ENCODE measurements at regions not wholly inside any gene's neighbourhood (a gene's known extent, or its start where the extent isn't known, plus 50 kb on each side); places are given as distances from the start of the nearest gene placed in this dataset.
A peak's percentile ranks its signal among the peaks of the same experiment; 100 is the strongest.

DNA sequence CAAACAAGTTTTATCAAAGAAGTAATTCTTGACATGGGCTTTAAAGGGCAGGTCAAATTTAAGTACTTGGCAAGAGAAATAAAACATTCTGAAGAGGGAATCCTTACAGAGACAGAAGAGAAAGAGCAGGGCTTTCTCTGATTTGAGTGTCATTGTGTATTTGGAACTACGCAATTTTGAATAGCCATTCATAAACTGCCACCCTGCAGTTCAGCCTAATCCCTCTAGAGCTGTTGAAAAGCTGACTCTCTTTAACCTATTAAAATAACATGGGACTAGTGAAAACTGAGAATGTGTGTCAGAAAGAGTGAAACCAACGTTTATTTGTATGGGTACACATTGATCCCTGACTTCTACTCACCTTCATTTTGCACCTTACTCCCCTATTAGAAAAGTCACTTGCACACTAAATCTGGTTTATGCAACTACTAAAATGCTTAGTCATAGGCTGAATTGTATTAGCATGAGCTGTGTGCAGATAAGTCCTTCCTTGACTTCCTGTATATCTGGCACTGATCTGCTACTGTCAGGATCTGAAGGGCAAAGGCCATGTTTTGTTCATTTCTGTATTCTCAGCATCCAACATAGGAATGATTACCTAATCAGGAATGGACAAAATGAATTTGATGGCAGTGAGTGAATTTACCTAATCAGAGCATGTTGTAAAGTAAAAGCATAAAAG, 458.9 kb downstream of the NOVA1 start:
- Histone ChIP-seq H3K9ac (no peak overlapping the region), H3K36me3 (replicated peaks in 1 of 2; ENCODE audit: control insufficient read depth in 1 of 2, insufficient read depth in 2 of 2, low read length in 1 of 2) (no peaks in the 10 kb centered on the region), H3K9me2 (no peaks in the 10 kb centered on the region), H3K4me3 (ENCODE audit: low read depth in 2 of 2, low read length in 1 of 2) (no peak overlapping the region), H3K79me2 (ENCODE audit: insufficient read depth) (no peaks in the 10 kb centered on the region), H3K4me1 (ENCODE audit: control insufficient read depth in 1 of 2, insufficient read depth in 2 of 2, low read depth in 1 of 2, low read length in 1 of 2) (no peaks in the 10 kb centered on the region; a peak in 1 of 4 replicates), H3K9me3 (no peaks in the 10 kb centered on the region), H3K27me3 (ENCODE audit: insufficient read depth) (no peaks in the 10 kb centered on the region), H3F3A (replicated peaks; ENCODE audit: insufficient read depth) (no peaks in the 10 kb centered on the region), H3K27ac (ENCODE audit: low read depth in 2 of 2, low read length in 1 of 2) (no peak overlapping the region), H2AFZ (ENCODE audit: low read depth) (no peak overlapping the region), H3K4me2 (no peak overlapping the region), H4K20me1 (ENCODE audit: insufficient read depth) (no peaks in the 10 kb centered on the region)
- ChIA-PET POLR2A (no interaction called here), CTCF (no interaction called here)
- WGBS (ENCODE audit: low lambda C conversion rate): 8% methylated on average over 2 of the region's 2 CpGs
- TF ChIP-seq MAX (IDR thresholded peaks at IDR 0.05; ENCODE audit: low read depth) (no peak), NRF1 (IDR thresholded peaks at IDR 0.05; ENCODE audit: low read depth, low read length) (no peak), YY1 (IDR thresholded peaks at IDR 0.05; ENCODE audit: low read depth) (no peak), SMC3 (IDR thresholded peaks at IDR 0.05; ENCODE audit: low read depth, low read length) (no peak)
- no peak for DNase-seq

GRCh38 chr14:26137161-26137560, 460.7 kb downstream of the NOVA1 start:
- CTCF ChIA-PET: interaction anchor here (1.5 kb wide), 1 partner anchor 33 kb away, joined by 5 read pairs; no protein-coding TSS in a partner anchor
- POLR2A ChIA-PET: no interaction called here
- Histone ChIP-seq H3K9me3 (no peaks in the 10 kb centered on the region), H3K36me3 (replicated peaks in 1 of 2; ENCODE audit: control insufficient read depth in 1 of 2, insufficient read depth in 2 of 2, low read length in 1 of 2) (no peaks in the 10 kb centered on the region), H3K9me2 (no peaks in the 10 kb centered on the region), H3K27ac (ENCODE audit: low read depth in 2 of 2, low read length in 1 of 2) (no peak overlapping the region), H3K9ac (no peak overlapping the region), H3K4me2 (no peak overlapping the region), H3K4me1 (ENCODE audit: control insufficient read depth in 1 of 2, insufficient read depth in 2 of 2, low read depth in 1 of 2, low read length in 1 of 2) (no peaks in the 10 kb centered on the region; a peak in 1 of 4 replicates), H4K20me1 (ENCODE audit: insufficient read depth) (no peaks in the 10 kb centered on the region), H3F3A (replicated peaks; ENCODE audit: insufficient read depth) (no peaks in the 10 kb centered on the region), H3K27me3 (ENCODE audit: insufficient read depth) (no peaks in the 10 kb centered on the region), H3K4me3 (ENCODE audit: low read depth in 2 of 2, low read length in 1 of 2) (no peak overlapping the region), H2AFZ (ENCODE audit: low read depth) (no peak overlapping the region), H3K79me2 (ENCODE audit: insufficient read depth) (no peaks in the 10 kb centered on the region)
- WGBS (ENCODE audit: low lambda C conversion rate): 0% methylated on average over 1 of the region's 1 CpG
- TF ChIP-seq CTCF (IDR thresholded peaks at IDR 0.05) (peak; percentile 41), MXI1 (IDR thresholded peaks at IDR 0.05; ENCODE audit: low read depth, low read length) (no peak)
- DNase-seq: no peak

DNA sequence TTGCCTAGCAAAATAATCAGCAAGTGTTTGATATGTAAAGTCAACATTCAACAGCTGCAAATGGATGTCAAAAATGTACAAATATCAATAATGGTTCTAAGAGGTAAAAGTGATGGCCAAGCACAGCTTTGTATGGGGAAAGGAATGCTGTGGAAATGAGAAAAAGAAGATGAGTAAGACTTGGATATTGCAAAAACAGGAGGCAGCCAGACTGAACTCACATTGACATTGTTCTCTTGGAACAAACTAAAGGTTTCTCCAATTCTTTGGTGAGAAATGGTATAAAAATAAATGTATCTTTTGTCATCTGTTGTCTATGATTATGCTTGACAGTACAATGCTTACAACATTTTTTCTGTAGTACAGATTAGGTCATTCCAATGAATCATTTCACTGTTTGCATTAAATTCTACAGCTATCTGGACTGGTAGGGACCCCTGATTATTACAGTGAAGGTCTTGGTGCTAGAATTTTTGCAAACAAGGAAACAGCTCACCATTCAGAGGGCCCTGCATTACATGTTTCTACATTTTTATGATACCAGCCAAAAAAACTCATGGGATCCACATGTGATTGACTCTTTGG, 465.7 kb downstream of the NOVA1 start:
- H3K36me3 ChIP-seq (replicated peaks in 1 of 2; ENCODE audit: control insufficient read depth in 1 of 2, insufficient read depth in 2 of 2, low read length in 1 of 2): no peaks in the 10 kb centered on the region
- no peak overlapping the region for H2AFZ ChIP-seq (ENCODE audit: low read depth)
- H3K27ac ChIP-seq (ENCODE audit: low read depth in 2 of 2, low read length in 1 of 2): no peak overlapping the region
- H3K9me3 ChIP-seq: no peaks in the 10 kb centered on the region
- no peaks in the 10 kb centered on the region for H4K20me1 ChIP-seq (ENCODE audit: insufficient read depth)
- H3K79me2 ChIP-seq (ENCODE audit: insufficient read depth): no peaks in the 10 kb centered on the region
- no peak overlapping the region for H3K9ac ChIP-seq
- ChIA-PET POLR2A (no interaction called here), CTCF (interaction anchor here (0.7 kb wide), 1 partner anchor 1965 kb away, joined by 3 read pairs; no protein-coding TSS in a partner anchor)
- peaks cover 0 to 12% of the 10 kb centered on the region in 2 experiments; a peak in 1 of 4 replicates for H3K4me1 ChIP-seq (ENCODE audit: control insufficient read depth in 1 of 2, insufficient read depth in 2 of 2, low read depth in 1 of 2, low read length in 1 of 2)
- no peak overlapping the region for H3K4me3 ChIP-seq (ENCODE audit: low read depth in 2 of 2, low read length in 1 of 2)
- H3K27me3 ChIP-seq (ENCODE audit: insufficient read depth): no peaks in the 10 kb centered on the region
- DNase-seq: no peak
- H3K4me2 ChIP-seq: no peak overlapping the region
- no peaks in the 10 kb centered on the region for H3F3A ChIP-seq (replicated peaks; ENCODE audit: insufficient read depth)
- no peaks in the 10 kb centered on the region for H3K9me2 ChIP-seq
- TF ChIP-seq TCF12 (IDR thresholded peaks at IDR 0.05) (no peak), MXI1 (IDR thresholded peaks at IDR 0.05; ENCODE audit: low read depth, low read length) (no peak), GATA2 (CRISPR knock-in tag; IDR thresholded peaks at IDR 0.05) (no peak), TEAD4 (IDR thresholded peaks at IDR 0.05; ENCODE audit: borderline replicate concordance, insufficient read depth) (no peak), RXRA (IDR thresholded peaks at IDR 0.05; ENCODE audit: borderline replicate concordance, low read depth) (no peak), EZH2phosphoT487 (IDR thresholded peaks at IDR 0.05; ENCODE audit: borderline replicate concordance, low read depth) (no peak), REST (IDR thresholded peaks at IDR 0.05; ENCODE audit: low read depth, low read length) (no peak), POLR2AphosphoS5 (IDR thresholded peaks at IDR 0.05; ENCODE audit: low read depth, low read length) (no peak), NFIC (IDR thresholded peaks at IDR 0.05; ENCODE audit: borderline replicate concordance) (no peak)
- TF ChIP-seq, protein P1, sequence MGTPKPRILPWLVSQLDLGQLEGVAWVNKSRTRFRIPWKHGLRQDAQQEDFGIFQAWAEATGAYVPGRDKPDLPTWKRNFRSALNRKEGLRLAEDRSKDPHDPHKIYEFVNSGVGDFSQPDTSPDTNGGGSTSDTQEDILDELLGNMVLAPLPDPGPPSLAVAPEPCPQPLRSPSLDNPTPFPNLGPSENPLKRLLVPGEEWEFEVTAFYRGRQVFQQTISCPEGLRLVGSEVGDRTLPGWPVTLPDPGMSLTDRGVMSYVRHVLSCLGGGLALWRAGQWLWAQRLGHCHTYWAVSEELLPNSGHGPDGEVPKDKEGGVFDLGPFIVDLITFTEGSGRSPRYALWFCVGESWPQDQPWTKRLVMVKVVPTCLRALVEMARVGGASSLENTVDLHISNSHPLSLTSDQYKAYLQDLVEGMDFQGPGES (IDR thresholded peaks at IDR 0.05; ENCODE audit: low read depth, low read length): no peak

Measured in SK-N-SH (cell line).